T-cell (primary cell): ENCODE measurements at regions not wholly inside any gene's neighbourhood (a gene's known extent, or its start where the extent isn't known, plus 50 kb on each side); places are given as distances from the start of the nearest gene placed in this dataset.
A peak's percentile ranks its signal among the peaks of the same experiment; 100 is the strongest.

Experiments
- ATAC-seq, 4 experiments: fragments of 200-7000 bp in 3 of 4; fragments of 150-1000 bp in 1 of 4; cut with Tn5 transposase; replicated peaks in 1 of 4; 1 replicate in 3 of 4; 2 replicates in 1 of 4; pipeline ENCODE4 v1.10.0; 2021; ENCODE audit warnings: moderate library complexity in 3 of 4, mild to moderate bottlenecking in 2 of 4, moderate number of reproducible peaks in 1 of 4
- CTCF ChIA-PET, 2 donors: fragments of 300-600 bp; sonication (Branson Sonifier 250); formaldehyde crosslinking; loops; one replicate each; lab custom pipeline; 2022; ENCODE audit warnings: antibody characterized with exemption in 2 of 2; lab: Charles Lee
- POLR2A ChIA-PET, 2 donors: fragments of 300-600 bp; sonication (Branson Sonifier 250); formaldehyde crosslinking; loops; one replicate each; lab custom pipeline; 2022; ENCODE audit warnings: antibody characterized with exemption in 2 of 2; lab: Charles Lee
- DNase-seq, 35 experiments: peaks; one replicate each; pipeline versions ENCODE4 v3.0.0 to v3.0.0-alpha.2; 2013 to 2023
- H3K27ac ChIP-seq: one replicate; pipeline ENCODE4 v1.5.1; 2013; ENCODE audit warnings: low read length
- H3K27me3 ChIP-seq, 2 experiments: replicated peaks in 1 of 2; 1 replicate in 1 of 2; 2 replicates in 1 of 2; pipeline versions ENCODE4 v1.6.1 to v1.7.0; 2013; ENCODE audit warnings: low read length in 1 of 2, mixed read lengths in 1 of 2; ENCODE audit not compliant: control insufficient read depth in 2 of 2, insufficient read depth in 2 of 2; ENCODE audit errors: extremely low read depth in 1 of 2
- H3K36me3 ChIP-seq, 2 donors: 1 replicate in 1 of 2; 2 replicates in 1 of 2; pipeline versions ENCODE4 v1.6.1 to v1.7.0; 2013; ENCODE audit warnings: low read length in 1 of 2; ENCODE audit not compliant: control insufficient read depth in 2 of 2, insufficient read depth in 1 of 2; ENCODE audit errors: extremely low read depth in 1 of 2
- H3K4me1 ChIP-seq, 2 experiments: 1 replicate in 1 of 2; 2 replicates in 1 of 2; pipeline versions ENCODE4 v1.6.1 to v1.7.0; 2013; ENCODE audit warnings: low read length in 2 of 2, mixed read lengths in 1 of 2; ENCODE audit not compliant: insufficient read depth in 2 of 2, control insufficient read depth in 1 of 2; ENCODE audit errors: extremely low read depth in 1 of 2
- H3K4me3 ChIP-seq, 2 donors: 1 replicate in 1 of 2; 2 replicates in 1 of 2; pipeline versions ENCODE4 v1.5.1 to v1.7.0; 2013; ENCODE audit warnings: mild to moderate bottlenecking in 2 of 2, low read length in 1 of 2, moderate library complexity in 1 of 2; ENCODE audit not compliant: control insufficient read depth in 1 of 2; ENCODE audit errors: extremely low read depth in 1 of 2
- H3K9me3 ChIP-seq: 2 replicates; pipeline ENCODE4 v1.7.0; 2013
- H3K27ac Mint-ChIP-seq, 2 donors: one replicate each; pipeline ENCODE4 v1.8.0; 2020 to 2021; ENCODE audit warnings: mild to moderate bottlenecking in 2 of 2, mixed read lengths in 2 of 2
- H3K27me3 Mint-ChIP-seq, 2 donors: one replicate each; pipeline ENCODE4 v1.8.0; 2021 to 2022; ENCODE audit warnings: mixed read lengths in 2 of 2
- H3K36me3 Mint-ChIP-seq: one replicate; pipeline ENCODE4 v1.8.0; 2021; ENCODE audit warnings: mixed read lengths
- H3K4me1 Mint-ChIP-seq, 3 donors: one replicate each; pipeline ENCODE4 v1.8.0; 2020 to 2022; ENCODE audit warnings: mixed read lengths in 3 of 3, mild to moderate bottlenecking in 1 of 3
- H3K4me3 Mint-ChIP-seq, 3 donors: one replicate each; pipeline ENCODE4 v1.8.0; 2020 to 2022; ENCODE audit warnings: mild to moderate bottlenecking in 3 of 3, mixed read lengths in 3 of 3, moderate library complexity in 3 of 3
- H3K9me3 Mint-ChIP-seq, 3 donors: one replicate each; pipeline ENCODE4 v1.8.0; 2020 to 2022; ENCODE audit warnings: mixed read lengths in 3 of 3
- WGBS: methylation state at CpG from one replicate; pipeline ENCODE4 v1.1.5; 2013; ENCODE audit warnings: missing lambda C conversion rate; ENCODE audit not compliant: insufficient coverage; 5-methylcytosine and 5-hydroxymethylcytosine counted together

DNA sequence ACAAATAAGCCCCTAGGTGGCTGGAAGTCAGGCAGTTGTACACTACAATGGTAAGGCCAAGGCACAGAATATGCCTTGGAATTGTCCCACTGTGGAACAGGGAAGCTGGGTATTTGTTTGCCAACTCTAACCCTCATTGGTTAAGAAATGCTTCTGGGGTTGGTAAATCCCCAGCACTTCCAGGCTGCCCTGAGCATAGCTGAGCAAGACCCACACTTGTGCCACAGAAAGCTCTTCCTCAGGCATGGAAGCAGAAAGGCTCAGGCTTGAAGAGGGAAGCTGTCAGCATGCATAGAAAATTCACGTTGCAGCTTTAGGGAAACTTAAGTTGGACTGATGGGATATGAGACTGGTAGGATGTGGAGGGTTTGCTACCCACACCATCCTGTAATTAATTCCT, 86.9 kb upstream of the PLCL2 start:
- Mint-ChIP-seq H3K27me3 (peaks cover 1 to 4% of the 10 kb centered on the region in 2 donors), H3K4me3 (no peak overlapping the region), H3K9me3 (peaks cover 0 to 4% (median 0%) of the 10 kb centered on the region in 3 donors), H3K36me3 (no peaks in the 10 kb centered on the region), H3K4me1 (peaks cover 30 to 43% (median 43%) of the 10 kb centered on the region in 3 donors), H3K27ac (no peak overlapping the region)
- no peaks in the 10 kb centered on the region for H3K9me3 ChIP-seq
- DNase-seq, result no peak
- no peak overlapping the region for H3K4me3 ChIP-seq
- H3K27ac ChIP-seq, result no peak overlapping the region
- no peaks in the 10 kb centered on the region for H3K27me3 ChIP-seq
- H3K36me3 ChIP-seq, result no peaks in the 10 kb centered on the region
- no peak for ATAC-seq
- POLR2A ChIA-PET, result no interaction called here
- CTCF ChIA-PET, result interaction anchor here in 1 of 2 donors (1.1 kb wide), 1 partner anchor 25 kb away, joined by 3 read pairs; no protein-coding TSS in a partner anchor
- WGBS, result no CpG with 5 or more reads among the region's 1 CpG
- peaks cover 3 to 14% of the 10 kb centered on the region in 2 experiments for H3K4me1 ChIP-seq

DNA sequence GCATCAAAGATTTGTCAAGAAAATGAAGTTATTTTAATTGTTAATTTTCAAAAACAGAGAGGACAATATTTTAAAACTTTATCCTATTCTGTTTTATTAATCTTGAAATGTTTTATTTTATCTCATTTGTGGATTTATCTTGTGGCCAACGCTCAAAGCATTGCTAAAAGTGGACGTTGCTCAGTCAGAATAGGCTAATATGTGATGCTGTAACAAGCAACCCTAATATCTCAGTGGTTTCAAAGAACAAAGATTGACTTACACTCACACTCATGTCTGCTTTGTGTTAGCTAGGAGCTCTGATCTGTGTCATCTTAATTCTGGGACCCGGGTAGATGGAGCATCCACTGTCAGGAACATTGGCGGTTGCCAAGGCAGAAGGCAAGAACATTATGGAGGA, 86.0 kb upstream of the PLCL2 start:
- POLR2A ChIA-PET, result no interaction called here
- ATAC-seq, result no peak
- Mint-ChIP-seq H3K27ac (no peak overlapping the region), H3K4me3 (no peak overlapping the region), H3K9me3 (peaks cover 0 to 4% (median 0%) of the 10 kb centered on the region in 3 donors), H3K27me3 (no peaks in the 10 kb centered on the region), H3K4me1 (peaks cover 30 to 43% (median 43%) of the 10 kb centered on the region in 3 donors), H3K36me3 (no peaks in the 10 kb centered on the region)
- CTCF ChIA-PET, result no interaction called here
- Histone ChIP-seq H3K27ac (no peak overlapping the region), H3K9me3 (no peaks in the 10 kb centered on the region), H3K4me1 (peaks cover 3 to 14% of the 10 kb centered on the region in 2 experiments), H3K4me3 (no peak overlapping the region), H3K27me3 (no peaks in the 10 kb centered on the region), H3K36me3 (no peaks in the 10 kb centered on the region)
- WGBS, result no CpG with 5 or more reads among the region's 4 CpGs
- DNase-seq, result no peak

DNA sequence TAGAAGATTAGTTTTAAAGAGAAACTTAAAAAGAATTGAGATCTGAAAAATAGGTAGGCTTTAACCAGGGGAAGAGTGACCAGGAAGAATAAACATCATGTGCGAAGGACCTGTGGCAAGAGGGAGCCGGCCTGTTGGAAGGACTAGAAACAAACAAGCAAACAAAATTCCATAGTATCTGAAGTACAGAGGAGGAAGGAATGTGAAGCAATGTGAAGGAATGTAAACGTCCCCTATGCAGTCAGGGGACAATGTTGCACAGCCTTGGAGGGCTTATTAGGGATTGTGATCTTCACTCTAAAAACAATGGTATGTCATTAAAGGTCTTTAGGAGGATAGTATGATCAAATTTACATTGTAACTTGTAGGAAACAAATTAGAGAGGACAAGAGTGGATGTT, 84.4 kb upstream of the PLCL2 start:
- ATAC-seq (no peak), DNase-seq (no peak)
- no CpG with 5 or more reads among the region's 3 CpGs for WGBS
- H3K4me3 Mint-ChIP-seq, result peak overlapping the region in 2 of 3 donors; percentile 18 to 41
- ChIA-PET CTCF (no interaction called here), POLR2A (no interaction called here)
- Histone ChIP-seq H3K4me1 (peaks cover 3 to 14% of the 10 kb centered on the region in 2 experiments), H3K4me3 (no peak overlapping the region), H3K27ac (no peak overlapping the region), H3K36me3 (no peaks in the 10 kb centered on the region), H3K9me3 (no peaks in the 10 kb centered on the region), H3K27me3 (no peaks in the 10 kb centered on the region)
- H3K27ac Mint-ChIP-seq, result peak overlapping the region; percentile 30 to 71
- H3K36me3 Mint-ChIP-seq, result no peaks in the 10 kb centered on the region
- no peaks in the 10 kb centered on the region for H3K27me3 Mint-ChIP-seq
- H3K4me1 Mint-ChIP-seq, result peaks cover 30 to 43% (median 43%) of the 10 kb centered on the region in 3 donors
- peaks cover 0 to 4% (median 0%) of the 10 kb centered on the region in 3 donors for H3K9me3 Mint-ChIP-seq

DNA sequence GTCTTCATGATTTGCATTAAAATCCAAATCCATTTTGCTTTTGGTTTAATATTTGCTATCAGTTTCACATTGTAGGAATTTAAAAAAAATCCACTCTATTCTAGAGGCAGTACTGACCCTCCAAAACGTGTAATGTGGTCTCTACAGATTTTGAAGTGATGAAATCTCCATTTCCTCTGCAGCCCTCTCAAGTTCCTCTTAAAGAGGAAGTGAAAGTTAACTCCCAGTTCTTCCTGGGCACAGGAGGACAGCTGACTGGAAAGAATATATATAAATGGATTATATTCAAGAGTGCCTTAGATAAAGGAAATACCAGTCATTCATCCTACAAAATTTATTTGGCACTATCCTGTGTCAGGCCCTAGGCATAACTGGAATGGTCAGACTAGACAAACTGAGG, 83.5 kb upstream of the PLCL2 start:
- no peaks in the 10 kb centered on the region for H3K27me3 Mint-ChIP-seq
- peak in 1 of 35 experiments; percentile 12 for DNase-seq
- ChIA-PET POLR2A (no interaction called here), CTCF (no interaction called here)
- H3K9me3 ChIP-seq, result no peaks in the 10 kb centered on the region
- no peaks in the 10 kb centered on the region for H3K36me3 ChIP-seq
- H3K27ac Mint-ChIP-seq, result no peak overlapping the region
- H3K27me3 ChIP-seq, result no peaks in the 10 kb centered on the region
- no peak overlapping the region for H3K4me3 Mint-ChIP-seq
- H3K4me1 ChIP-seq, result peaks cover 3 to 14% of the 10 kb centered on the region in 2 experiments
- no peak overlapping the region for H3K4me3 ChIP-seq
- H3K36me3 Mint-ChIP-seq, result no peaks in the 10 kb centered on the region
- H3K9me3 Mint-ChIP-seq, result peaks cover 0 to 4% (median 0%) of the 10 kb centered on the region in 3 donors
- WGBS, result no CpG with 5 or more reads among the region's 1 CpG
- peaks cover 30 to 43% (median 43%) of the 10 kb centered on the region in 3 donors for H3K4me1 Mint-ChIP-seq
- H3K27ac ChIP-seq, result no peak overlapping the region
- peak in 2 of 4 experiments; percentile 39 to 44 for ATAC-seq

DNA sequence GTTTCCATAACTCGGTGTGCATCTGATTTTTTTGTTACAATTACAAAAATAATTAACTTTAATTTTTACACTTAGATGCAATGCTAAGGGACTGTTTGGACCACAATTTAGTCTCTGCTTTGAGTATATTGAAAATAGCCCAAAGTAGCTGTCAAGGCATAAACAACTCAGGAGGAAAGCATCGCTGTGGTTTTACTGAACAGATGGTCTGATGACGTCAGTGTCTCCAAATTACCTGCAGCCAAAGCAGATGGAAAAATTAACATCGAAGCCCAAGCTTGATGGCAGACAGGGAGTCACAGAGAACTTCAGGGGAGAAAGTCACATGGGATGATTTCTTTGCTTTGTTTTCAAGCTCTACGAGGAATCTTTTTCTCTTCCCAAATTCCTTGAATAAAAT, 83.1 kb upstream of the PLCL2 start:
- Mint-ChIP-seq H3K4me1 (peaks cover 30 to 43% (median 42%) of the 10 kb centered on the region in 3 donors), H3K36me3 (no peaks in the 10 kb centered on the region), H3K9me3 (peaks cover 0 to 4% (median 0%) of the 10 kb centered on the region in 3 donors), H3K4me3 (no peak overlapping the region), H3K27me3 (no peaks in the 10 kb centered on the region), H3K27ac (peak overlapping the region; percentile 43 to 45)
- Histone ChIP-seq H3K27ac (no peak overlapping the region), H3K27me3 (no peaks in the 10 kb centered on the region), H3K4me1 (peaks cover 3 to 14% of the 10 kb centered on the region in 2 experiments), H3K9me3 (no peaks in the 10 kb centered on the region), H3K4me3 (no peak overlapping the region), H3K36me3 (no peaks in the 10 kb centered on the region)
- ATAC-seq (peak in 2 of 4 experiments; percentile 23 to 64), DNase-seq (peak in 1 of 35 experiments; percentile 33)
- CTCF ChIA-PET, result no interaction called here
- 31% methylated on average over 2 of the region's 5 CpGs for WGBS
- POLR2A ChIA-PET, result no interaction called here

DNA sequence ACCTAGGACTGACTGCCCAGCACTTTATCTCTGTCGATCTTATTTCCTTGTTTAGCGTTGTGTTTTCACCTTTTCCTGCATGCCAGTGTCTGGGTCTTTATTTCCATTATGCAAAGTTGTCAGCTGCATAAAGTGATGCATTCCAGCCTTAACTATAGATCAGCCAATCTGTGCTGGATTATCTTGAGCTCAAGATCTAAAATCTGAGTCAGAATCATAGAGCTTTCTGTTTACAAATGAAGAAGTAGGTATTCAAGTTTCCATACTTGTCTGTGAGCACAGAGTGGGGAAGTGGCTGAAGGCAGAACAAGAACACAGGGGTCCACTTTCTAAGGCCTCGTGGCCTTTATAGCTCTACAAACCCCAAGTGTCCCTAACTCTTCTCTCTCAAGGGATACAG, 82.4 kb upstream of the PLCL2 start:
- H3K4me3 ChIP-seq, result no peak overlapping the region
- no peak for ATAC-seq
- DNase-seq, result no peak
- Mint-ChIP-seq H3K27ac (peak overlapping the region; percentile 68 to 81), H3K4me3 (no peak overlapping the region), H3K9me3 (peaks cover 0 to 4% (median 0%) of the 10 kb centered on the region in 3 donors), H3K27me3 (no peaks in the 10 kb centered on the region), H3K4me1 (peaks cover 26 to 36% (median 36%) of the 10 kb centered on the region in 3 donors), H3K36me3 (no peaks in the 10 kb centered on the region)
- H3K36me3 ChIP-seq, result no peaks in the 10 kb centered on the region
- peaks cover 3 to 14% of the 10 kb centered on the region in 2 experiments for H3K4me1 ChIP-seq
- H3K9me3 ChIP-seq, result no peaks in the 10 kb centered on the region
- POLR2A ChIA-PET, result no interaction called here
- no peak overlapping the region for H3K27ac ChIP-seq
- H3K27me3 ChIP-seq, result no peaks in the 10 kb centered on the region
- WGBS, result 60% methylated on average over 2 of the region's 3 CpGs
- CTCF ChIA-PET, result no interaction called here
